ENCODE measurements at regions not wholly inside any gene's neighbourhood (a gene's known extent, or its start where the extent isn't known, plus 50 kb on each side); places are given as distances from the start of the nearest gene placed in this dataset.

DNA sequence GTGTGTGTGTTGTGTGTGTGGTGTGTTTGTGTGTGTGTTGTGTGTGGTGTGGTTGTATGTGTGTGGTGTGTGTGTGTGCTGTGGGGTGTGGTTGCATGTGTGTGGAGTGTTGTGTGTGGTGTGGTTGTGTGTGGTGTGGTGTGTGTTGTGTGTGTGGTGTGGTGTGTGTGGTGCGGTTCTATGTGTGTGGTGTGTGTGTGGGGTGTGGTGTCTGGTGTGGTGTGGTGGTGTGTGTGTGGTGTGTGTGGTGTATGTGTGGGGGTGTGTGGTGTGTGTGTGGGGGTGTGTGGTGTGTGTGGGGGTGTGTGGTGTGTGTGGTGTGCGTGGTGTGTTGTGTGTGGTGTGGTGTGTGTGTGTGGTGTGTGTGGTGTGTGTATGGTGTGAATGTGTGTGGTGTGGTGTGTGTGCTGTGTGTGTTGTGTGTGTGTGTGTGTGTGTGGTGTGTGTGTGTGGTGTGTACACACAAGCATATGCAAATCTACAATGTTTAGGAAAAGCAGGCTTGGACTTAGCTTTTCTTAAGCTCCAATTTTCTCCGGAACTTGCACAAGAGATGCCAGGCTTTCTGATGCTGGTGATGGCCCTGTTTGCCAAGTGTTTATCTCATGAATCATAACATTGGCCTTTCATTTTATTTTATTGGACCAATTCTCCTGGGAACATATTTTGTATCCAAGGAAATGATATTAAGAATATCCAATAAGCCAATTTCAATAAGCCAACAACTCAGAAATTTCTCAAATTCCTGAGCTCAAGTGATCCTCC, 148.7 kb downstream of the SPATA18 start:
- Histone ChIP-seq H2AFZ (no peak overlapping the region), H3K4me1 (replicated peaks; ENCODE audit: insufficient read depth) (no peaks in the 10 kb centered on the region), H4K20me1 (ENCODE audit: insufficient read depth) (no peaks in the 10 kb centered on the region), H3F3A (ENCODE audit: insufficient read depth, low read depth) (no peaks in the 10 kb centered on the region), H3K9me3 (ENCODE audit: insufficient read depth, low read depth) (no peaks in the 10 kb centered on the region), H3K27me3 (ENCODE audit: insufficient read depth, low read depth) (no peaks in the 10 kb centered on the region), H3K36me3 (ENCODE audit: low read depth) (no peaks in the 10 kb centered on the region), H3K9me2 (ENCODE audit: insufficient read depth) (no peaks in the 10 kb centered on the region), H3K27ac (no peak overlapping the region), H3K4me3 (no peak overlapping the region), H3K4me2 (no peak overlapping the region), H3K79me2 (ENCODE audit: low read depth) (no peaks in the 10 kb centered on the region)
- BruUV-seq (replicated peaks): no TSS peak
- intact Hi-C loops (cut with micrococcal nuclease; ENCODE audit: unreplicated experiment): no loop called here
- peak in 1 of 2 experiments; percentile 61 for DNase-seq
- CTCF ChIA-PET: no interaction called here
- TF ChIP-seq, protein P1, sequence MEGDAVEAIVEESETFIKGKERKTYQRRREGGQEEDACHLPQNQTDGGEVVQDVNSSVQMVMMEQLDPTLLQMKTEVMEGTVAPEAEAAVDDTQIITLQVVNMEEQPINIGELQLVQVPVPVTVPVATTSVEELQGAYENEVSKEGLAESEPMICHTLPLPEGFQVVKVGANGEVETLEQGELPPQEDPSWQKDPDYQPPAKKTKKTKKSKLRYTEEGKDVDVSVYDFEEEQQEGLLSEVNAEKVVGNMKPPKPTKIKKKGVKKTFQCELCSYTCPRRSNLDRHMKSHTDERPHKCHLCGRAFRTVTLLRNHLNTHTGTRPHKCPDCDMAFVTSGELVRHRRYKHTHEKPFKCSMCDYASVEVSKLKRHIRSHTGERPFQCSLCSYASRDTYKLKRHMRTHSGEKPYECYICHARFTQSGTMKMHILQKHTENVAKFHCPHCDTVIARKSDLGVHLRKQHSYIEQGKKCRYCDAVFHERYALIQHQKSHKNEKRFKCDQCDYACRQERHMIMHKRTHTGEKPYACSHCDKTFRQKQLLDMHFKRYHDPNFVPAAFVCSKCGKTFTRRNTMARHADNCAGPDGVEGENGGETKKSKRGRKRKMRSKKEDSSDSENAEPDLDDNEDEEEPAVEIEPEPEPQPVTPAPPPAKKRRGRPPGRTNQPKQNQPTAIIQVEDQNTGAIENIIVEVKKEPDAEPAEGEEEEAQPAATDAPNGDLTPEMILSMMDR (conservative IDR thresholded peaks at IDR 0.05): no peak
- TF ChIP-seq EZH2 (IDR thresholded peaks at IDR 0.05; ENCODE audit: low read depth): no peak
- POLR2A ChIA-PET (ENCODE audit: unreplicated experiment): no interaction called here

DNA sequence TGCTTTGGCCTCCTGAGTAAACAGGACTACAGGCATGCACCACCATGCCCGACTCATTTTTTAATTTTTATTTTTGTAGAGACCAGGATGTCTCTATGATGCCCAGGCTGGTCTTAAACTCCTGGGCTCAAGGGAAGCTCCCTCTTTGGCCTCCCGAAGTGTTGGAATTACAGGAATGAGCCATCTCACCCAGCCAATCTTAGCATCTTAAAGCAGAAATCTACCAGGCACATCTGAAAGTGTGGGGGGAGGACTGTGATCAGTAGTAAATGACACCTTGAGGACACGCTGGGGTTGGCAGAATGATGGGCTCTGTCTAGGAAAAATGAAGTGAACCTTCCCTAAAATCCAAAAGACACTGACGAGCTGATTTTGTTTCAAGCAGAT, 149.2 kb downstream of the SPATA18 start:
- intact Hi-C loops (cut with micrococcal nuclease; ENCODE audit: unreplicated experiment): no loop called here
- Histone ChIP-seq H3K4me2 (no peak overlapping the region), H3K27me3 (ENCODE audit: insufficient read depth, low read depth) (no peaks in the 10 kb centered on the region), H3K4me3 (no peak overlapping the region), H3K9me2 (ENCODE audit: insufficient read depth) (no peaks in the 10 kb centered on the region), H3K4me1 (replicated peaks; ENCODE audit: insufficient read depth) (no peaks in the 10 kb centered on the region), H3K36me3 (ENCODE audit: low read depth) (no peaks in the 10 kb centered on the region), H3K9me3 (ENCODE audit: insufficient read depth, low read depth) (no peaks in the 10 kb centered on the region), H3K79me2 (ENCODE audit: low read depth) (no peaks in the 10 kb centered on the region), H3F3A (ENCODE audit: insufficient read depth, low read depth) (no peaks in the 10 kb centered on the region), H2AFZ (no peak overlapping the region), H3K27ac (no peak overlapping the region), H4K20me1 (ENCODE audit: insufficient read depth) (no peaks in the 10 kb centered on the region)
- no TSS peak for BruUV-seq (replicated peaks)
- no peak for DNase-seq
- POLR2A ChIA-PET (ENCODE audit: unreplicated experiment): no interaction called here
- TF ChIP-seq, protein P1 (conservative IDR thresholded peaks at IDR 0.05): no peak
- no peak for TF ChIP-seq EZH2 (IDR thresholded peaks at IDR 0.05; ENCODE audit: low read depth)
- CTCF ChIA-PET: no interaction called here

DNA sequence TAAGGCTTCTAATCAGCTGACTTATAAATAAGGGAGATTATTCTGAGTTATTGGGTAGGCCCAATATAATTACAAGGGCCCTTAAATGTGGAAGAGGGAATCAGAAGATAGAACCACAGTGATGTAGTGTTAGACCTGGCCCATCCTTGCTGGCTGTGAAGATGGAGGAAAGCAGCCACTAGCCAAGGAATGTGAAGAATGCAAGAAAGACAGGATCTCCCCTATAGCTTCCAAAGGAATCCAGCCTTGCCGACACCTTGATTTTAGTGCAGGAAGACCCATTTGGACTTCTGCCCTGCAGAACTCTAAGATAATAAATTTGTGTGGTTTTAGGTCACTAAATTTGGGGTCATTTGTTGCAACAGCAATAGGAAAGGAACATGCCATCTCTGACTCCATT, 150.6 kb downstream of the SPATA18 start:
- intact Hi-C loops (cut with micrococcal nuclease; ENCODE audit: unreplicated experiment): no loop called here
- no peaks in the 10 kb centered on the region for H3K79me2 ChIP-seq (ENCODE audit: low read depth)
- DNase-seq: no peak
- H4K20me1 ChIP-seq (ENCODE audit: insufficient read depth): no peaks in the 10 kb centered on the region
- POLR2A ChIA-PET (ENCODE audit: unreplicated experiment): no interaction called here
- no TSS peak for BruUV-seq (replicated peaks)
- no peaks in the 10 kb centered on the region for H3K36me3 ChIP-seq (ENCODE audit: low read depth)
- TF ChIP-seq, protein P1 (conservative IDR thresholded peaks at IDR 0.05): no peak
- TF ChIP-seq EZH2 (IDR thresholded peaks at IDR 0.05; ENCODE audit: low read depth): no peak
- H2AFZ ChIP-seq: no peak overlapping the region
- no peaks in the 10 kb centered on the region for H3F3A ChIP-seq (ENCODE audit: insufficient read depth, low read depth)
- no peak overlapping the region for H3K4me3 ChIP-seq
- H3K27ac ChIP-seq: no peak overlapping the region
- H3K27me3 ChIP-seq (ENCODE audit: insufficient read depth, low read depth): no peaks in the 10 kb centered on the region
- no peaks in the 10 kb centered on the region for H3K9me2 ChIP-seq (ENCODE audit: insufficient read depth)
- H3K4me1 ChIP-seq (replicated peaks; ENCODE audit: insufficient read depth): no peaks in the 10 kb centered on the region
- H3K9me3 ChIP-seq (ENCODE audit: insufficient read depth, low read depth): no peaks in the 10 kb centered on the region
- CTCF ChIA-PET: no interaction called here
- H3K4me2 ChIP-seq: no peak overlapping the region

Data from PC-9 (cell line).